Endothelial cell of umbilical vein (primary cell): ENCODE measurements at regions not wholly inside any gene's neighbourhood (a gene's known extent, or its start where the extent isn't known, plus 50 kb on each side); places are given as distances from the start of the nearest gene placed in this dataset.

ENCODE experiments used
- BruUV-seq: library from RNA; stranded (reverse); fragments of 400-500 nt; replicated peaks from 2 replicates; lab custom pipeline; 2021; lab: Mats Ljungman, UMichigan
- CTCF ChIA-PET: fragments of 300-600, 350-600 bp; sonication (Branson Sonifier 250); formaldehyde crosslinking; loops from one replicate; lab custom pipeline; 2021; ENCODE audit warnings: antibody characterized with exemption, inconsistent platforms; lab: Charles Lee
- POLR2A ChIA-PET: fragments of 300-600, 350-600 bp; sonication (Branson Sonifier 250); formaldehyde crosslinking; loops from one replicate; lab custom pipeline; 2021; ENCODE audit warnings: antibody characterized with exemption, inconsistent platforms; lab: Charles Lee
- DNase-seq: peaks from one replicate; pipeline ENCODE4 v3.0.0-alpha.2; 2011; ENCODE audit warnings: low read depth, low spot score
- FAIRE-seq: peaks from 2 replicates; lab custom pipeline; 2011; peaks lifted over from hg19 to GRCh38; lab: Jason Lieb, UNC
- H2AFZ ChIP-seq: 2 replicates; pipeline ENCODE4 v1.6.0; 2012; ENCODE audit warnings: low read depth, low read length, control low read depth, inconsistent platforms
- H3K27ac ChIP-seq: 2 replicates; pipeline ENCODE4 v1.5.1; 2011; ENCODE audit warnings: low read depth, mild to moderate bottlenecking, control low read depth, low read length, moderate library complexity; ENCODE audit not compliant: insufficient read depth
- H3K27me3 ChIP-seq, 2 experiments: 2 replicates each; pipeline versions ENCODE4 v1.6.0 to v1.6.1; 2011; ENCODE audit warnings: low read length in 2 of 2, mixed read lengths in 1 of 2; ENCODE audit not compliant: control insufficient read depth in 2 of 2, insufficient read depth in 2 of 2
- H3K36me3 ChIP-seq, 2 experiments: 2 replicates in 1 of 2; 3 replicates in 1 of 2; pipeline ENCODE4 v1.5.1; 2011; ENCODE audit warnings: low read length in 2 of 2, mild to moderate bottlenecking in 1 of 2, moderate library complexity in 1 of 2; ENCODE audit not compliant: control insufficient read depth in 2 of 2, insufficient read depth in 2 of 2; ENCODE audit errors: extremely low read depth in 1 of 2
- H3K4me1 ChIP-seq: 3 replicates; pipeline ENCODE4 v1.5.1; 2011; ENCODE audit warnings: mild to moderate bottlenecking, low read length; ENCODE audit not compliant: control insufficient read depth, insufficient read depth; ENCODE audit errors: extremely low read depth
- H3K4me2 ChIP-seq: 2 replicates; pipeline ENCODE4 v1.6.1; 2011; ENCODE audit warnings: low read length, control low read depth, mixed read lengths; ENCODE audit not compliant: insufficient read depth
- H3K4me3 ChIP-seq, 3 experiments: fragments of 200-600 bp in 1 of 3; sonication (generic), shearing (Covaris generic) in 1 of 3; replicated peaks in 1 of 3; 2 replicates each; pipeline ENCODE4 v1.5.1; 2011 to 2016; ENCODE audit warnings: control low read depth in 3 of 3, low read length in 3 of 3, mild to moderate bottlenecking in 2 of 3, inconsistent platforms in 1 of 3, low read depth in 1 of 3, moderate library complexity in 1 of 3; ENCODE audit not compliant: insufficient read depth in 1 of 3
- H3K79me2 ChIP-seq: 2 replicates; pipeline ENCODE4 v1.6.0; 2012; ENCODE audit warnings: low read length, inconsistent platforms; ENCODE audit not compliant: control insufficient read depth, insufficient read depth
- H3K9ac ChIP-seq: replicated peaks from 2 replicates; pipeline ENCODE3; 2011; ENCODE audit warnings: low read length, control low read depth; ENCODE audit not compliant: insufficient read depth; ENCODE audit errors: extremely low read depth
- H3K9me1 ChIP-seq: replicated peaks from 3 replicates; pipeline ENCODE4 v1.6.0; 2011; ENCODE audit warnings: mild to moderate bottlenecking, low read length; ENCODE audit not compliant: control insufficient read depth, insufficient read depth; ENCODE audit errors: extremely low read depth
- H3K9me3 ChIP-seq: replicated peaks from 2 replicates; pipeline ENCODE4 v1.5.1; 2012; ENCODE audit warnings: low read length, inconsistent platforms; ENCODE audit not compliant: control insufficient read depth, insufficient read depth
- H4K20me1 ChIP-seq: replicated peaks from 2 replicates; pipeline ENCODE3; 2011; ENCODE audit warnings: mild to moderate bottlenecking, low read length; ENCODE audit not compliant: control insufficient read depth, insufficient read depth; ENCODE audit errors: extremely low read depth
- FOS ChIP-seq: IDR thresholded peaks from 2 replicates; pipeline ENCODE4 v1.6.1; 2011; ENCODE audit warnings: mild to moderate bottlenecking, low read length, moderate library complexity, borderline replicate concordance; ENCODE audit not compliant: insufficient read depth
- GATA2 ChIP-seq: IDR thresholded peaks from 2 replicates; pipeline ENCODE4 v1.7.0; 2011; ENCODE audit warnings: low read depth, mild to moderate bottlenecking, moderate library complexity, mixed read lengths, low read length; ENCODE audit not compliant: insufficient read length, insufficient read depth
- JUN ChIP-seq: IDR thresholded peaks from 2 replicates; pipeline ENCODE4 v1.6.1; 2011; ENCODE audit warnings: borderline replicate concordance, low read depth; ENCODE audit not compliant: insufficient read length, insufficient read depth
- MAX ChIP-seq: IDR thresholded peaks from 2 replicates; pipeline ENCODE4 v1.6.1; 2011; ENCODE audit not compliant: insufficient read depth, insufficient read length
- POLR2AphosphoS5 ChIP-seq: IDR thresholded peaks from 2 replicates; pipeline ENCODE4 v1.6.1; 2012; ENCODE audit warnings: low read depth, mild to moderate bottlenecking, control low read depth, low read length, moderate library complexity; ENCODE audit not compliant: insufficient read depth
- dilution Hi-C: fragments of 300-500 bp; cut with MboI; formaldehyde crosslinking; loops from one replicate; pipeline ENCODE4 v1.15.0; 2019; ENCODE audit warnings: low sequenced_read_pairs; ENCODE audit not compliant: extremely low pct_ligation_motif_present
- intact Hi-C: fragments of 100-400 bp; cut with micrococcal nuclease; formaldehyde crosslinking; loops from one replicate; pipeline ENCODE4 v1.10.0; 2022
- TF ChIP-seq, protein P1 (sequence below), 2 donors: IDR thresholded peaks; 1 replicate in 1 of 2; 2 replicates in 1 of 2; pipeline ENCODE4 v1.5.1; 2011; ENCODE audit warnings: low read length in 2 of 2, mild to moderate bottlenecking in 2 of 2, moderate library complexity in 2 of 2, control low read depth in 1 of 2, inconsistent platforms in 1 of 2, low read depth in 1 of 2; ENCODE audit not compliant: insufficient read depth in 1 of 2; ENCODE audit errors: extremely low read depth in 1 of 2

DNA sequence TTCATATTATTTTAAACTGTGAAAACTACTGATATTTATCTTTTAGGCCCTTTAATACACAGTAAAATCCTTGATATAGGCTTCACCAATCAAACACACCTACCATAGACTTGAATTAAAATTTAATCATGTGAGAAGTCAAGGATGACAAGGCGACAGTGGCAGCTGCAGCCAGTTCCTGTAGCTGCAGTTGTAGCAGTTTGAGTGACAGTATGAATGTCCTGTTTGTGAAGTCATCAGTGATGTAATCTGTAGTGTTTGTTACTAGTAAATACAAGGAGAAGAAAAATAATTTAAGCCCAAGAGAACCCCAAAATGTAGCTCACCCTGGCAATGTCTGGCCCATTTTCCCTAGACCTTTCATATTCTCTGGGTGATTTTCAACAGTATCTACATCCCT is 897.0 kb downstream of the SLITRK6 start:
- dilution Hi-C loops (no loop called here), intact Hi-C loops (no loop called here)
- TF ChIP-seq GATA2: no peak
- TF ChIP-seq MAX: no peak
- no peak for TF ChIP-seq FOS
- no peak for TF ChIP-seq JUN
- no peak for TF ChIP-seq POLR2AphosphoS5
- no peaks in the 10 kb centered on the region for H3K79me2 ChIP-seq
- H3K27me3 ChIP-seq: no peaks in the 10 kb centered on the region
- ChIA-PET CTCF (no interaction called here), POLR2A (no interaction called here)
- no peaks in the 10 kb centered on the region for H3K36me3 ChIP-seq
- no peaks in the 10 kb centered on the region for H3K9me3 ChIP-seq
- no peak overlapping the region for H3K9ac ChIP-seq
- H3K4me2 ChIP-seq: no peak overlapping the region
- H2AFZ ChIP-seq: no peak overlapping the region
- no peaks in the 10 kb centered on the region for H3K4me1 ChIP-seq
- FAIRE-seq (no peak), DNase-seq (no peak)
- no peak overlapping the region for H3K4me3 ChIP-seq
- H3K27ac ChIP-seq: no peak overlapping the region
- H3K9me1 ChIP-seq: no peaks in the 10 kb centered on the region
- BruUV-seq: no TSS peak
- no peaks in the 10 kb centered on the region for H4K20me1 ChIP-seq

GRCh38 chr13:84896128-84896527 is 903.1 kb downstream of the SLITRK6 start:
- dilution Hi-C loops: no loop called here
- intact Hi-C loops: loop anchor here (1.0 kb wide), 2 partner anchors 910 to 932 kb away; no protein-coding TSS in a partner anchor

More at GRCh38 chr13:84896128-84896527, 903.1 kb downstream of the SLITRK6 start:
- Histone ChIP-seq H3K4me1 (no peaks in the 10 kb centered on the region), H3K4me2 (no peak overlapping the region), H3K9me1 (no peaks in the 10 kb centered on the region), H3K4me3 (no peak overlapping the region), H3K79me2 (no peaks in the 10 kb centered on the region), H3K9ac (no peak overlapping the region), H4K20me1 (no peaks in the 10 kb centered on the region), H3K9me3 (no peaks in the 10 kb centered on the region), H3K36me3 (no peaks in the 10 kb centered on the region), H3K27me3 (no peaks in the 10 kb centered on the region), H2AFZ (no peak overlapping the region), H3K27ac (no peak overlapping the region)
- BruUV-seq: no TSS peak
- TF ChIP-seq GATA2: no peak
- TF ChIP-seq, protein P1, sequence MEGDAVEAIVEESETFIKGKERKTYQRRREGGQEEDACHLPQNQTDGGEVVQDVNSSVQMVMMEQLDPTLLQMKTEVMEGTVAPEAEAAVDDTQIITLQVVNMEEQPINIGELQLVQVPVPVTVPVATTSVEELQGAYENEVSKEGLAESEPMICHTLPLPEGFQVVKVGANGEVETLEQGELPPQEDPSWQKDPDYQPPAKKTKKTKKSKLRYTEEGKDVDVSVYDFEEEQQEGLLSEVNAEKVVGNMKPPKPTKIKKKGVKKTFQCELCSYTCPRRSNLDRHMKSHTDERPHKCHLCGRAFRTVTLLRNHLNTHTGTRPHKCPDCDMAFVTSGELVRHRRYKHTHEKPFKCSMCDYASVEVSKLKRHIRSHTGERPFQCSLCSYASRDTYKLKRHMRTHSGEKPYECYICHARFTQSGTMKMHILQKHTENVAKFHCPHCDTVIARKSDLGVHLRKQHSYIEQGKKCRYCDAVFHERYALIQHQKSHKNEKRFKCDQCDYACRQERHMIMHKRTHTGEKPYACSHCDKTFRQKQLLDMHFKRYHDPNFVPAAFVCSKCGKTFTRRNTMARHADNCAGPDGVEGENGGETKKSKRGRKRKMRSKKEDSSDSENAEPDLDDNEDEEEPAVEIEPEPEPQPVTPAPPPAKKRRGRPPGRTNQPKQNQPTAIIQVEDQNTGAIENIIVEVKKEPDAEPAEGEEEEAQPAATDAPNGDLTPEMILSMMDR (IDR thresholded peaks at IDR 0.05; ENCODE audit: extremely low read depth in 1 of 2, insufficient read depth in 1 of 2, low read depth in 1 of 2, low read length in 2 of 2): peak; percentile 30 to 38
- FAIRE-seq: peak; percentile 54
- DNase-seq: peak; percentile 46
- ChIA-PET POLR2A (no interaction called here), CTCF (interaction anchor here (0.7 to 1.0 kb wide), 3 partner anchors 10 to 932 kb away, joined by 3 to 14 read pairs (median 5); no protein-coding TSS in a partner anchor)
